NCI-H2171 (cell line): ENCODE measurements at regions not wholly inside any gene's neighbourhood (a gene's known extent, or its start where the extent isn't known, plus 50 kb on each side); places are given as distances from the start of the nearest gene placed in this dataset.

ENCODE experiments used
- DNase-seq: peaks from one replicate; lab custom pipeline; 2025; lab: John Stamatoyannopoulos, UW

DNA sequence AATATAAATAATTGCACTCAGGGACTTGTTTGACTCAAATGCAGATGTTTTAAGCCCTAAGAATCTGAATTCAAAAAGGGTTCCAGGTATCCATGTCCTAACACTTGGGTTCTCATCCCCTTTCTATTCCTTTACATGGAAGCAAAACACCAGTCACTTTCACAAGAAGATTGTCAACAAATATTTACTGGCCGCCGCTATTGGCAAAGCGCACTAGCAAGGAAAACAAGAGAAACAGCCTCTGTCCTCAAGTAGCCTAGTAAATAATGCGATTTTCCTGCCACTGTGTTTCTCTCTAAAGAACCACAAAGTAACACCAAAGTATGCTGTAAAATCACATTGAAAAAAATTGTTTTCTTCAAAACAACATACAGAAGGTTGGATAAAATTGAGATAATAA is 66.7 kb upstream of the EZH2 start:
- DNase-seq: no peak

DNA sequence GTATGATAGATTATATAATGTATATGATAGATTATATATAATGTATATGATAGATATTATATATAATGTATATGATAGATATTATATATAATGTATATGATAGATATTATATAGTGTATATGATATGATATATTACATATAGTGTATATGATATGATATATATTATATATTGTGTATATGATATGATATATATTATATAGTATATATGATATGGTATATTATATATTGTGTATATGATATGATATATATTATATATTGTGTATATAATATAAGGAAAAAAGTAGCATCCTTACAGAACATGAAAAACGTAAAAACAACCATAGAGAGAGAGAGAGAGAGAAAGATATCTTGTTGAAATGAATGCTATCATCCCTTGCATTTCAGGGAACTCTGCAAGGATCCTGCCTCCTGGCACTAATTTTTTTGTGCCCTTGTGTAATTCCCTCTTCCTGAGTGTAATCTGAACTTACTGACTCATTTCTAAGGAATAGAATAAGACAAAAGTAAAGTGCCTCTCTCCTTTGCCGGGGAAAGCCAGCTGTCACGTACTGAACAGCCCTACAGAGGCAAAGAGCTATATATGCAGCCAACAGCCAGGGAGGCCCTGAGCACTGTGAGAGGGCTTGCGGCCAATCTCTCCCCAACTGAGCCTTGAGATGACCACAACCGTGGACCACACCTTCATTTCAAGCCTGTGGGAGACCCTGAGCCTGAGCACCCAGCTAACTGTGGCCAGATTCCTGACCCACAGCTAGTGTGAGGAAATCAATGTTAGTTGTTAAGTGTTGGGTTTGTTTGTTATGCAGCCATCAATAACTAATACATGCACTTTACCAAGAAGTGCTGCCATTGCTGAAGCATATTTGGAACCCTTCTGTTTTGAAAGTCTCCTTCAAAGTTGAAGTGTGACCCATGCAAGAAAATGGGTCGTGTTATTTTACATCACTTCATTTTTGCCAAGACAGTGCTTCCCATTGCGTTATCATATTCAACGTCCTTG is 61.1 kb upstream of the EZH2 start:
- DNase-seq: peak; percentile 3

DNA sequence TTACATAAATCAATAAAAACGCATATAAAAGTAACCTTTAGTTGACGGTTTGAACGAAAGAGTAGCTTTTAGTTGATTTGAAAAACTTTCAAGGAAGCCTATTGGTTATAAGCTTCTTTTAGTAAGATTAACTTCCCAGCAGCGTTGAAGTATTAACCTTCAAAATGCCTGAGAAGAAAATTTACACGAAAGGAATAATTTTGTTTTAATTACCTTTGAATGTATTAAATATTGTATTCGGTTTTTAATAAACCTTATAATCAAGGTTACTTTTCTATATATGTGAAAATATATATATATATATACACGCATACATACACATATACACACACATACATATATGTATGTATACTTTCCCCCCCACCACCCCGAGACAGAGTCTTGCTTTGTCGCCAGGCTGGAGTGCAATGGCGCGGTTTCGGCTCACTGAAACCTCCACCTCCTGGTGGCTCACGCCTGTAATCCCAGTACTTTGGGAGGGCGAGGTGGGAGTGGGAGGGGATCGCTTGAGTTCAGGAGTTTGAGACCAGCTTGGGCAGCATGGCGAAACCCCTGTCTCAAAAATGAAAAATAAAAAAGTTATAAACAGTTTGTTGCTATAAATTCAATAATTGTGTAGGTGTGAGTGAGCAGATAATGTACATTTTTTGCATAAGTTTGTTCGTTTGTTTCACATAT is 57.6 kb upstream of the EZH2 start:
- peak; percentile 82 for DNase-seq

DNA sequence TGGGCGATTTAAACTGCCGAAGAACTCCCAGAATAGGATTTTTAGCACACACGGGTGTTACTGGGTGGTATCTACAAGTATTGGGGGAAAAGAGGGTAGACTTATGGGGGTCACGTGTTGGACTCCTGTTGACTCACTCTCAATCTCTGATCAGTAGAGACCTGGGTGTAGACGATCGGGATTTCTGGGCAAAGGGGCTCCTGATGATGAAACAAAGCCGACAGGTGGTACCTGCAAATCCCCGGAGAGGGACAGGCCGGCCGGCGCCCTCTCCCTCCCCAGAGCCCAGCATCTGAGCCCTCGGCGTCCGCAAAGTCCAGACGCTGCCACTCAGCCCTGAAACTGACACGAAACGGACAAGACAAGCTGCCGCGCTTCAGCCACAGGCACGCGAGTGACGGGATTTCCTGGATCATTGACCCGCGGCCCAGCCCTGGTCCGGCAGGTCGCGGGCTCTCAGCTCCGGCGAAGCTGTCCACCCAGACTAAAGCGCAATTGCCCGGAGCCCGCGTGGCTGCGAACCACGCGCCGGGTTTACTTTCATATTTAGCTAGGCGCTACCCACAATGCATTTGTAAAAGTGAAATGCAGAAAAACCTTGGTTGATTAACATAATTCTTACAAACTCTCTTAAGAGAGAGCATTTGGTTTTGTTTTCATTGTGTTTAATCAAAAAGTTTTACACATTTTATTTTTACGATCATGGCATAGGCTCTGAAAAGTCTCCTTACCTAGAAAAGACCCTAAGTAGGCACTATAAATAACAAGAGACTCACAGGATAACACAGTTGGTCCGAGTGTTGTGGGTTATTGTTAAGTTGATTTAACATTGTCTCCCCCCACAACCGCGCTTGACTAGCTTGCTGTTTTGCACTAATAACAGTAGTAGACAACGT is 56.9 kb upstream of the EZH2 start:
- DNase-seq: peak; percentile 69

DNA sequence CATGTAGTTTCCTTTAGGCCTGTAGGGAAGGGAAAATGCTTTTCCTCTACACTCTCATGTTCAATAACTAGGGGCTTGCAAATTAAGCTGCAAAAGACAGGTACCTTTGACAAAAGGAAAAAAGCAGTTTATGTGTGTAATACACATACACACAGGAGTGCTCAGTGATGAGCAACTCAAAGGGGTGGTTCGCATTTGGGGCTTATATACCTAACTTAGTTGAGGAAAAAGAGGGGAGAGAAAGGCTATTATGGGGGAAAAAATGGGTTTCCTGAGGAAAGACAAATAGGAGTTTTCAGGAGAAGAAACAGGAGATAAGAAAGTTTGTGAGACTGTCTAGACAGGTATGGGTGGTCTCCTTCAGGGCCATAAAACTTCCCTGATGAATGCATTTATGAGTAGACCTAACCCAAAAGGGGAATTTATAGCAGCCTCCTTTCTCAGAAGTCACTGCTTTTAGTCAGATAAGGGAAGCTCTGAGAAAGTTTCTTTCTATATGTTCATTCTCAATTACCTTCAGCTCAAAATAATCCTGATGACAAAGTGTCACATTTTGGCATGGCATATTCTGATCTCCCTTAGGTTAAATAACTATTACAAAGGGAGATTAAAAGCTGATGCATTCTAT is 55.2 kb upstream of the EZH2 start:
- no peak for DNase-seq

DNA sequence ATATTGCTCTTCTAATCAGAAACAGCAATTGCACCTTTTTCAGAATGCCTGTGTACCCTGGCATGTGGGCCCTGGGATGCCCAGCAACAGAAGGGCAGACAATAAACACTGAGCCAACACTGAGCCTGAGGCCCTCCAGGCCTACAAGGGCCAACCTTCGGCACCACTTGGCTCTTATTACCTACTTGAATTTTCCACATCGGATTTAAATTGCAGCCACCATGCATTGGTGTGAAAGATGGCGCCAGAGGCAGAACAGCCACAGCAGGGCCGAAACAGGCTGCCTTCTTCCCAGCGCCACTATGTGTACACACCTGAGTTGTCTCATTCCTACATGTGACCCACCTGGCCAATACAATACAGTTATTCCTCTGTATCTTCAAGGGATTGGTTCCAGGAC is 51.4 kb upstream of the EZH2 start:
- no peak for DNase-seq
